Uterus (tissue), 2 donors: ENCODE measurements at regions not wholly inside any gene's neighbourhood (a gene's known extent, or its start where the extent isn't known, plus 50 kb on each side); places are given as distances from the start of the nearest gene placed in this dataset.

Experiments
- POLR2A ChIP-seq, 2 donors: fragments of 450-650 bp; IDR thresholded peaks; one replicate each; pipeline ENCODE4 v1.6.1; 2016; ENCODE audit warnings: antibody characterized with exemption in 2 of 2, mild to moderate bottlenecking in 1 of 2, moderate library complexity in 1 of 2
- TF ChIP-seq, protein P1 (sequence below), 4 experiments: fragments of 200-600 bp in 2 of 4; fragments of 450-650 bp in 2 of 4; sonication (generic) in 2 of 4; IDR thresholded peaks; one replicate each; pipeline ENCODE4 v1.5.1; 2016 to 2019; ENCODE audit warnings: antibody characterized with exemption in 4 of 4, mild to moderate bottlenecking in 2 of 4, moderate library complexity in 1 of 4

DNA sequence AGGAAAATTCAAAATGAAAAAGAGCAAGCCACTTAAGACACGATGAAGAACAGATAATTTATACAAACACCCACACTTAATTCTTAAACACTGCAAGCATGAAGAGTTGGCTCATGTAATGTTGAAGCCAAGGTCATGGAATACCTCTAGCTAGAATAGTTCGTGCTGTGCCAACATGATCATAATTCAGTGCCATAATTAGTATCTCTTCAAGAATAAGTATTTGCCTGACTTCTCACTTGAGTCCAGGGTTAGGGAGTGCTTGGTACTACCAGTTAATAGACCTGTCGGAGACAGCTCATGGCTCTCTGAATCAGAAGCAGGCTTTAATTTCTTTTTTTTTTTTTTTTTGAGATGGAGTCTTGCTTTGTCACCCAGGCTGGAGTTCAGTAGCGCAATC is 206.3 kb downstream of the UNC5CL start:
- TF ChIP-seq POLR2A (IDR thresholded peaks at IDR 0.05): no peak
- TF ChIP-seq, protein P1, sequence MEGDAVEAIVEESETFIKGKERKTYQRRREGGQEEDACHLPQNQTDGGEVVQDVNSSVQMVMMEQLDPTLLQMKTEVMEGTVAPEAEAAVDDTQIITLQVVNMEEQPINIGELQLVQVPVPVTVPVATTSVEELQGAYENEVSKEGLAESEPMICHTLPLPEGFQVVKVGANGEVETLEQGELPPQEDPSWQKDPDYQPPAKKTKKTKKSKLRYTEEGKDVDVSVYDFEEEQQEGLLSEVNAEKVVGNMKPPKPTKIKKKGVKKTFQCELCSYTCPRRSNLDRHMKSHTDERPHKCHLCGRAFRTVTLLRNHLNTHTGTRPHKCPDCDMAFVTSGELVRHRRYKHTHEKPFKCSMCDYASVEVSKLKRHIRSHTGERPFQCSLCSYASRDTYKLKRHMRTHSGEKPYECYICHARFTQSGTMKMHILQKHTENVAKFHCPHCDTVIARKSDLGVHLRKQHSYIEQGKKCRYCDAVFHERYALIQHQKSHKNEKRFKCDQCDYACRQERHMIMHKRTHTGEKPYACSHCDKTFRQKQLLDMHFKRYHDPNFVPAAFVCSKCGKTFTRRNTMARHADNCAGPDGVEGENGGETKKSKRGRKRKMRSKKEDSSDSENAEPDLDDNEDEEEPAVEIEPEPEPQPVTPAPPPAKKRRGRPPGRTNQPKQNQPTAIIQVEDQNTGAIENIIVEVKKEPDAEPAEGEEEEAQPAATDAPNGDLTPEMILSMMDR (IDR thresholded peaks at IDR 0.05): no peak
